Caco-2 (cell line): ENCODE measurements at regions not wholly inside any gene's neighbourhood (a gene's known extent, or its start where the extent isn't known, plus 50 kb on each side); places are given as distances from the start of the nearest gene placed in this dataset.

Experiments
- BruUV-seq: library from RNA; stranded (reverse); fragments of 400-500 nt; replicated peaks from 2 replicates; lab custom pipeline; 2021; lab: Mats Ljungman, UMichigan
- CTCF ChIA-PET: fragments of 300-600 bp; sonication (Branson Sonifier 250); formaldehyde crosslinking; loops from one replicate; lab custom pipeline; 2022; ENCODE audit warnings: antibody characterized with exemption; lab: Charles Lee
- POLR2A ChIA-PET: fragments of 300-600 bp; sonication (Branson Sonifier 250); formaldehyde crosslinking; loops from one replicate; lab custom pipeline; 2022; ENCODE audit warnings: antibody characterized with exemption; lab: Charles Lee
- DNase-seq, 2 experiments: peaks; one replicate each; pipeline versions ENCODE4 v3.0.0 to v3.0.0-alpha.2; 2020 to 2022
- H3K27me3 ChIP-seq: replicated peaks from 2 replicates; pipeline ENCODE4 v1.6.0; 2011; ENCODE audit warnings: low read length; ENCODE audit not compliant: control insufficient read depth, insufficient read depth
- H3K36me3 ChIP-seq: 2 replicates; pipeline ENCODE4 v1.5.1; 2011; ENCODE audit warnings: low read length; ENCODE audit not compliant: control insufficient read depth, insufficient read depth
- H3K4me1 ChIP-seq: fragments of 250-450 bp; sonication (Bioruptor Pico); 2 replicates; pipeline ENCODE4 v1.5.1; 2020; ENCODE audit warnings: mild to moderate bottlenecking
- H3K4me3 ChIP-seq: 2 replicates; pipeline ENCODE4 v1.5.1; 2011; ENCODE audit warnings: low read depth, mild to moderate bottlenecking, control low read depth, low read length
- H3K9me3 ChIP-seq: fragments of 250-450 bp; sonication (Bioruptor Pico); 2 replicates; pipeline ENCODE4 v1.5.1; 2020; ENCODE audit warnings: mild to moderate bottlenecking, moderate library complexity
- H3K27ac Mint-ChIP-seq: one replicate; pipeline ENCODE4 v1.8.0; 2022; ENCODE audit warnings: mixed read lengths; ENCODE audit not compliant: unreplicated experiment
- H3K27me3 Mint-ChIP-seq: one replicate; pipeline ENCODE4 v1.8.0; 2022; ENCODE audit warnings: mixed read lengths; ENCODE audit not compliant: insufficient read depth, unreplicated experiment
- H3K36me3 Mint-ChIP-seq: one replicate; pipeline ENCODE4 v1.8.0; 2022; ENCODE audit warnings: mild to moderate bottlenecking, mixed read lengths; ENCODE audit not compliant: insufficient read depth, unreplicated experiment
- H3K4me1 Mint-ChIP-seq: one replicate; pipeline ENCODE4 v1.8.0; 2022; ENCODE audit warnings: low read depth, mixed read lengths; ENCODE audit not compliant: unreplicated experiment
- H3K4me3 Mint-ChIP-seq: one replicate; pipeline ENCODE4 v1.8.0; 2022; ENCODE audit warnings: mild to moderate bottlenecking, moderate library complexity, mixed read lengths; ENCODE audit not compliant: unreplicated experiment
- H3K9me3 Mint-ChIP-seq: one replicate; pipeline ENCODE4 v1.8.0; 2022; ENCODE audit warnings: mixed read lengths; ENCODE audit not compliant: unreplicated experiment
- CTCF ChIP-seq, 2 experiments: fragments of 200-600 bp in 1 of 2; IDR thresholded peaks; 1 replicate in 1 of 2; 2 replicates in 1 of 2; pipeline versions ENCODE4 v1.5.1 to v1.8.0; 2011 to 2022; ENCODE audit warnings: antibody characterized with exemption in 1 of 2, control low read depth in 1 of 2, inconsistent platforms in 1 of 2, low read depth in 1 of 2, low read length in 1 of 2, mild to moderate bottlenecking in 1 of 2, moderate library complexity in 1 of 2; ENCODE audit not compliant: insufficient read depth in 1 of 2, severe bottlenecking in 1 of 2, unreplicated experiment in 1 of 2
- intact Hi-C: fragments of 100-400 bp; cut with micrococcal nuclease; formaldehyde crosslinking; loops from one replicate; pipeline ENCODE4 v1.10.0; 2022; ENCODE audit not compliant: unreplicated experiment

GRCh38 chr16:51298800-51299199 is 147.7 kb upstream of the SALL1 start:
- Mint-ChIP-seq H3K27ac (no peak overlapping the region), H3K36me3 (no peaks in the 10 kb centered on the region), H3K4me3 (no peak overlapping the region), H3K4me1 (no peaks in the 10 kb centered on the region), H3K27me3 (peaks cover 4% of the 10 kb centered on the region), H3K9me3 (peaks cover 11% of the 10 kb centered on the region)
- no peak for DNase-seq
- Histone ChIP-seq H3K4me1 (no peaks in the 10 kb centered on the region), H3K4me3 (no peak overlapping the region), H3K27me3 (no peaks in the 10 kb centered on the region), H3K9me3 (0 out of 2 replicates have a peak, but pooled peaks cover 6% of the 10 kb centered on the region), H3K36me3 (no peaks in the 10 kb centered on the region)
- TF ChIP-seq CTCF (IDR thresholded peaks at IDR 0.05; ENCODE audit: insufficient read depth in 1 of 2, low read depth in 1 of 2, low read length in 1 of 2, severe bottlenecking in 1 of 2, unreplicated experiment in 1 of 2), result no peak
- intact Hi-C loops, result no loop called here
- BruUV-seq, result no TSS peak
- CTCF ChIA-PET, result no interaction called here
- POLR2A ChIA-PET, result no interaction called here

GRCh38 chr16:51290442-51291285 is 139.6 kb upstream of the SALL1 start:
- no peak for DNase-seq
- ChIA-PET CTCF (no interaction called here), POLR2A (no interaction called here)
- H3K9me3 ChIP-seq, result no peaks in the 10 kb centered on the region
- Mint-ChIP-seq H3K27ac (no peak overlapping the region), H3K4me1 (no peaks in the 10 kb centered on the region), H3K4me3 (no peak overlapping the region), H3K36me3 (no peaks in the 10 kb centered on the region), H3K9me3 (no peaks in the 10 kb centered on the region), H3K27me3 (peaks cover 3% of the 10 kb centered on the region)
- no peaks in the 10 kb centered on the region for H3K4me1 ChIP-seq
- no peaks in the 10 kb centered on the region for H3K36me3 ChIP-seq
- intact Hi-C loops, result no loop called here
- no TSS peak for BruUV-seq
- H3K27me3 ChIP-seq, result no peaks in the 10 kb centered on the region
- no peak overlapping the region for H3K4me3 ChIP-seq
- no peak for TF ChIP-seq CTCF (IDR thresholded peaks at IDR 0.05; ENCODE audit: insufficient read depth in 1 of 2, low read depth in 1 of 2, low read length in 1 of 2, severe bottlenecking in 1 of 2, unreplicated experiment in 1 of 2)

- no peak for DNase-seq
- Mint-ChIP-seq H3K27ac (no peak overlapping the region), H3K4me1 (no peaks in the 10 kb centered on the region), H3K36me3 (no peaks in the 10 kb centered on the region), H3K9me3 (no peaks in the 10 kb centered on the region), H3K4me3 (no peak overlapping the region), H3K27me3 (peaks cover 3% of the 10 kb centered on the region)
- Histone ChIP-seq H3K4me3 (no peak overlapping the region), H3K36me3 (no peaks in the 10 kb centered on the region), H3K4me1 (no peaks in the 10 kb centered on the region), H3K9me3 (no peaks in the 10 kb centered on the region), H3K27me3 (no peaks in the 10 kb centered on the region)
- no TSS peak for BruUV-seq
- CTCF ChIA-PET, result no interaction called here
- no peak for TF ChIP-seq CTCF (IDR thresholded peaks at IDR 0.05; ENCODE audit: insufficient read depth in 1 of 2, low read depth in 1 of 2, low read length in 1 of 2, severe bottlenecking in 1 of 2, unreplicated experiment in 1 of 2)
- POLR2A ChIA-PET, result no interaction called here
- intact Hi-C loops, result no loop called here
These were observed 138.3 kb upstream of the SALL1 start for GRCh38 chr16:51289336-51289735.
